GM12872 (cell line): ENCODE measurements at regions not wholly inside any gene's neighbourhood (a gene's known extent, or its start where the extent isn't known, plus 50 kb on each side); places are given as distances from the start of the nearest gene placed in this dataset.

Experiments used
- TF ChIP-seq, protein P1 (sequence below): IDR thresholded peaks from 3 replicates; pipeline ENCODE4 v1.5.1; 2011; ENCODE audit warnings: low read depth, mild to moderate bottlenecking, low read length, moderate library complexity; ENCODE audit not compliant: insufficient read depth

DNA sequence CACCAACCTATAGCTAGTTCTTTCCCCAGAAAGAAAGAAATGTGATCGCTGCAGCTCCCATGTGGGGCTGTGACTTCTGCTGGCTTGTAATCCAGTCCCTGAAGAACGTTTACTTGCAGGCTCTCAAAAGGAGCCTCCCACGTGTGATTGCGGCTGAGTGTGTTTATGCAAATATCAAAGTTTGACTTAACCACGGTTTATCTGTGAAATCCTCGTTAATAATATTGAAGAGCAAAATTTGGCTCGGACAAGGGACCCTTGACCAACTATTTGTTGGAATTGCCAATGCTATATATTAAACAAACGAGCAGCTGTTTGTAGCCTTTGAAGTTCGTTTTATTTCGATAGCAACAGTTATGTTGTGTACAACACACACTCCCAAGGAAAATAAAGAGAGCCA lies 470.1 kb upstream of the NRP1 start:
- TF ChIP-seq, protein P1, sequence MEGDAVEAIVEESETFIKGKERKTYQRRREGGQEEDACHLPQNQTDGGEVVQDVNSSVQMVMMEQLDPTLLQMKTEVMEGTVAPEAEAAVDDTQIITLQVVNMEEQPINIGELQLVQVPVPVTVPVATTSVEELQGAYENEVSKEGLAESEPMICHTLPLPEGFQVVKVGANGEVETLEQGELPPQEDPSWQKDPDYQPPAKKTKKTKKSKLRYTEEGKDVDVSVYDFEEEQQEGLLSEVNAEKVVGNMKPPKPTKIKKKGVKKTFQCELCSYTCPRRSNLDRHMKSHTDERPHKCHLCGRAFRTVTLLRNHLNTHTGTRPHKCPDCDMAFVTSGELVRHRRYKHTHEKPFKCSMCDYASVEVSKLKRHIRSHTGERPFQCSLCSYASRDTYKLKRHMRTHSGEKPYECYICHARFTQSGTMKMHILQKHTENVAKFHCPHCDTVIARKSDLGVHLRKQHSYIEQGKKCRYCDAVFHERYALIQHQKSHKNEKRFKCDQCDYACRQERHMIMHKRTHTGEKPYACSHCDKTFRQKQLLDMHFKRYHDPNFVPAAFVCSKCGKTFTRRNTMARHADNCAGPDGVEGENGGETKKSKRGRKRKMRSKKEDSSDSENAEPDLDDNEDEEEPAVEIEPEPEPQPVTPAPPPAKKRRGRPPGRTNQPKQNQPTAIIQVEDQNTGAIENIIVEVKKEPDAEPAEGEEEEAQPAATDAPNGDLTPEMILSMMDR: no peak

DNA sequence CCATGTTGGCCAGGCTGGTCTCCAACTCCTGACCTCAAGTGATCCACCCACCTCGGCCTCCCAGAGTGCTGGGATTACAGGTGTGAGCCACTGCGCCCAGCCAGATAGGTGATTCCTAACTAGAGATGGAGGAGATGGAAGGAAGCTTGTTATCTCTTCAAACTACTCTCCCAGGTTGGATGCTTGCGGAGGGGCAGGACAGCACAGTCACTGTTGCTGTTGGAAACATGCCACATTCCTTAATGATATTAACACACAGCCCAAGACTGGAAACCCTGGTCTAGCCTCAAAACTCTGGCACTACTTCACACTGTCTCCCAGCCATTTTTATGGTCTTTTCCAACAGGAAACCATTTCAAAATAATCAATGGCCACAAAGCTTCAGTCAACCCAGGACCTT lies 468.8 kb upstream of the NRP1 start:
- TF ChIP-seq, protein P1: no peak

DNA sequence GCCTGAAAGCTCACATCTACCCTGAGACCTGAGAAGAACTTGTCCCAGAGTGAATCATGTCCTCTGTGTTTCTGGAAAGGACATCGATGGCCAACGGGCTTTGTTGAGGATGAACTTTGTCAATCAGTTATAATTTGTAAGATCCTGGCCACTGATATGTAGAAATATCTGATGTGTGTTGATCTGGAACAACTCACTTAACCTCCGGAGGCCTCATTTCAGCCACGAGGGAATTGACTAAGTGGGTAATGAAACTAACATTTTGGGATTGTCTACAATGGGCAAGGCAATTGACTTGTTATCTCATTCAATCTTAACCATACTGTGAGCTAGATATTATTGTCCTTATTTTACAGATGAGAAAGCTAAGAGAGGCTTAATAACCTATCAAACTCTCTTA lies 468.1 kb upstream of the NRP1 start:
- TF ChIP-seq, protein P1: no peak

DNA sequence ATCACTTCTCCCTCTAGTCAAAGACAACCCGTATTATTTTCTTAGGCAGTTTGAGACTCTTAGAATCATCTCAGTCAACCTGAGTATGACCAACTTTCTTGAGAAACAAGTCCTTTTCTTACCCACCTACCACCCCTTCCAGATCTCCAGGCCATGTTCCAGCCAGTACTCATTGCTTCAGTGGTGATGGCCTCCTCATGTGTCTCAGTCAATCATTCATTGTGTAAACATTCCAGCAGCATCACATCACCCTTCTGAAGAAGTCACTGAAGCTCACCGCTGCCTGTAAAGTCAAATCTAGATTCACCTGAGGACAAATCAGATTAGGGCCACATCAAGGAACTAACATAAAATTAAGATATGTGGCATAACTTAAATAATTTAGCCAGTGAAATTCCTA lies 467.2 kb upstream of the NRP1 start:
- TF ChIP-seq, protein P1: no peak

DNA sequence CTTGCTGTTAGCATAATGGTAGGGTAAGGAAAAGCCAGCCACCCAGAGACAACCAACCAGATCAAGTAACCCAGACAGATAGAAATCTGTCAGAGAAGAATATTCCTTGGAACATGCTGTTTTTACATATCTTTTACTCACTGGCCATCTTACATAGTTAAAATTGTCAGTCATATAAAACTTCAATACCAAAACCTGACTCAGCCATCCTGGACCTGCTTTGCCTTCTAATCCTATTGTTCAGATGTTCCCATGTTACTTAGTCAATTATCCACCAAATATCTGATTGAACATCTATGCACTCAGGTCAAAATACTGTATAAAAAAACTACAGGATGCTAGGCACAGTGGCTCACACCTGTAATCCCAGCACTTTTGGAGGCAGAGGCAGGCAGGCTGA lies 466.5 kb upstream of the NRP1 start:
- TF ChIP-seq, protein P1: no peak

DNA sequence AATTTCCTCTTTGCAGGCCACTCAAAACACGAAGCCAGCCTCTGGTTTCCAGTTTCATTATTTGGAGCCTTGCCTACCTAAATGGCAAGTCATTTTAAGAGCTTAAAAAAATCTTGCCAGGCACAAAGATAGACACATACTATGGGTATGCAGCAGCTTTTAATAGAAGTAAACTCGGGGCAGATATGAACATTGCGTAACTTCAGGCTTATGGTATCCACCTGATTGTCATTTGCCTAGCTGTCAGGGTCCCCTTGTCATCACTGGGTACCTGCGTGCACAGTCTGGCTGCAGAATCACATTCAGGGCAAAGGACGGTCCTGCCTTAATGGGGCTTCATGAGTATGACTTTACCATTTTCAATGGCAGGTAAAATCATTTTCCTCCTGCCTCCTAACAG lies 466.1 kb upstream of the NRP1 start:
- TF ChIP-seq, protein P1: no peak

DNA sequence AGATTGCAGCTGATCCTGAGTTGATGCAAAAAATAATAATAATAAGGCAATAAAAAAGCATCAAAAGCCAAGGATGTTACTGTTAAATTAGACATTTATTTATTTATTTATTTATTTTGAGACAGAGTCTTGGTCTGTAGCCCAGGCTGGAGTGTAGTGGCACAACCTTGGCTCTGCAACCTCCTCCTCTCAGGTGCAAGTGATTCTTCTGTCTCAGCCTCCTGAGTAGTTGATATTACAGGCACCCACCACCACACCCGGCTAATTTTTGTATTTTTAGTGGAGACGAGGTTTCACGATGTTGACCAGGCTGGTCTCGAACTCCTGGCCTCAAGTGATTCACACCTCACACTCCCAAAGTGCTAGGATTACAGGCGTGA lies 465.5 kb upstream of the NRP1 start:
- TF ChIP-seq, protein P1: no peak
